H1 (cell line): ENCODE measurements at regions not wholly inside any gene's neighbourhood (a gene's known extent, or its start where the extent isn't known, plus 50 kb on each side); places are given as distances from the start of the nearest gene placed in this dataset.

Source experiments
- CTCF ChIA-PET: fragments of 300-600 bp; sonication (Branson Sonifier 250); formaldehyde crosslinking; loops from one replicate; lab custom pipeline; 2021; ENCODE audit not compliant: partially characterized antibody; lab: Charles Lee
- POLR2A ChIA-PET: fragments of 300-600 bp; sonication (Branson Sonifier 250); formaldehyde crosslinking; loops from one replicate; lab custom pipeline; 2021; ENCODE audit warnings: inconsistent platforms; ENCODE audit not compliant: partially characterized antibody; lab: Charles Lee
- DNase-seq, 2 experiments: peaks; one replicate each; pipeline versions ENCODE4 v3.0.0 to v3.0.0-alpha.2; 2010 to 2022; ENCODE audit warnings: low spot score in 2 of 2, low read depth in 1 of 2, mixed read lengths in 1 of 2
- FAIRE-seq: peaks from 2 replicates; lab custom pipeline; 2011; peaks lifted over from hg19 to GRCh38; lab: Jason Lieb, UNC
- H2AFZ ChIP-seq: 2 replicates; pipeline ENCODE4 v1.8.1; 2012; ENCODE audit warnings: low read length, inconsistent platforms
- H2AK5ac ChIP-seq: 2 replicates; pipeline ENCODE4 v1.6.1; 2013; ENCODE audit warnings: low read depth, low read length
- H2BK120ac ChIP-seq: replicated peaks from 2 replicates; pipeline ENCODE3; 2013; ENCODE audit warnings: low read depth, low read length, inconsistent platforms
- H2BK12ac ChIP-seq: 2 replicates; pipeline ENCODE4 v1.6.1; 2013; ENCODE audit warnings: low read depth, low read length
- H2BK15ac ChIP-seq: 2 replicates; pipeline ENCODE4 v1.6.1; 2013; ENCODE audit warnings: low read length
- H2BK20ac ChIP-seq: 2 replicates; pipeline ENCODE4 v1.6.1; 2013; ENCODE audit warnings: low read length
- H2BK5ac ChIP-seq: 2 replicates; pipeline ENCODE4 v1.6.1; 2013; ENCODE audit warnings: low read depth, low read length
- H3K14ac ChIP-seq: 2 replicates; pipeline ENCODE4 v1.6.1; 2013; ENCODE audit warnings: inconsistent platforms; ENCODE audit not compliant: insufficient read length
- H3K18ac ChIP-seq: 2 replicates; pipeline ENCODE4 v1.6.1; 2013; ENCODE audit warnings: low read length; ENCODE audit errors: extremely low read depth
- H3K23ac ChIP-seq: 2 replicates; pipeline ENCODE4 v1.6.1; 2013; ENCODE audit warnings: inconsistent platforms; ENCODE audit not compliant: insufficient read length
- H3K23me2 ChIP-seq: 2 replicates; pipeline ENCODE4 v1.6.1; 2013; ENCODE audit warnings: low read depth, low read length
- H3K27ac ChIP-seq: 2 replicates; pipeline ENCODE4 v1.6.1; 2011; ENCODE audit warnings: low read depth, low read length, inconsistent platforms
- H3K27me3 ChIP-seq, 4 experiments: replicated peaks in 1 of 4; 1 replicate in 1 of 4; 2 replicates in 3 of 4; pipeline versions ENCODE4 v1.6.1 to v1.8.1; 2011 to 2013; ENCODE audit warnings: low read length in 3 of 4, mild to moderate bottlenecking in 3 of 4, inconsistent platforms in 2 of 4, mixed read lengths in 2 of 4, moderate library complexity in 1 of 4; ENCODE audit not compliant: control insufficient read depth in 3 of 4, insufficient read depth in 3 of 4; ENCODE audit errors: extremely low read depth in 1 of 4
- H3K36me3 ChIP-seq, 4 experiments: 2 replicates each; pipeline versions ENCODE4 v1.6.1 to v1.8.1; 2011 to 2013; ENCODE audit warnings: mild to moderate bottlenecking in 4 of 4, low read length in 3 of 4, moderate library complexity in 2 of 4, control low read depth in 1 of 4, inconsistent platforms in 1 of 4; ENCODE audit not compliant: insufficient read depth in 4 of 4, control insufficient read depth in 2 of 4
- H3K4ac ChIP-seq: replicated peaks from 2 replicates; pipeline ENCODE3; 2013; ENCODE audit warnings: low read length, low read depth, mixed read lengths, inconsistent platforms; ENCODE audit not compliant: insufficient read length
- H3K4me1 ChIP-seq, 4 experiments: replicated peaks in 1 of 4; 1 replicate in 1 of 4; 2 replicates in 3 of 4; pipeline versions ENCODE4 v1.6.1 to v1.8.1; 2011 to 2013; ENCODE audit warnings: low read length in 3 of 4, inconsistent platforms in 2 of 4, mixed read lengths in 1 of 4; ENCODE audit not compliant: insufficient read depth in 4 of 4, control insufficient read depth in 3 of 4
- H3K4me2 ChIP-seq, 2 experiments: 2 replicates each; pipeline versions ENCODE4 v1.6.1 to v1.8.1; 2011 to 2013; ENCODE audit warnings: low read depth in 2 of 2, low read length in 2 of 2, control low read depth in 1 of 2, inconsistent platforms in 1 of 2, mild to moderate bottlenecking in 1 of 2; ENCODE audit not compliant: insufficient read depth in 1 of 2
- H3K4me3 ChIP-seq, 4 experiments: fragments of 200-600, 300-600 bp in 1 of 4; sonication (generic), shearing (Covaris generic), sonication (Bioruptor Twin) in 1 of 4; 2 replicates each; pipeline versions ENCODE4 v1.5.1 to v1.8.1; 2011 to 2016; ENCODE audit warnings: low read length in 4 of 4, low read depth in 3 of 4, control low read depth in 2 of 4, inconsistent platforms in 2 of 4, mild to moderate bottlenecking in 2 of 4, mixed read lengths in 1 of 4, moderate library complexity in 1 of 4; ENCODE audit not compliant: insufficient read depth in 2 of 4; ENCODE audit errors: extremely low read depth in 1 of 4
- H3K56ac ChIP-seq: replicated peaks from 2 replicates; pipeline ENCODE3; 2013; ENCODE audit warnings: low read depth, mild to moderate bottlenecking, mixed read lengths, low read length, inconsistent platforms; ENCODE audit not compliant: insufficient read length
- H3K79me1 ChIP-seq: 2 replicates; pipeline ENCODE4 v1.6.1; 2013; ENCODE audit warnings: low read depth, low read length, control low read depth
- H3K79me2 ChIP-seq, 2 experiments: 2 replicates each; pipeline versions ENCODE4 v1.6.1 to v1.8.1; 2012 to 2013; ENCODE audit warnings: low read length in 2 of 2, mild to moderate bottlenecking in 2 of 2, inconsistent platforms in 1 of 2; ENCODE audit not compliant: insufficient read depth in 2 of 2, control insufficient read depth in 1 of 2
- H3K9ac ChIP-seq, 4 experiments: replicated peaks in 1 of 4; 1 replicate in 1 of 4; 2 replicates in 3 of 4; pipeline versions ENCODE4 v1.6.1 to v1.8.1; 2011 to 2013; ENCODE audit warnings: low read depth in 3 of 4, low read length in 3 of 4, control low read depth in 2 of 4, mild to moderate bottlenecking in 2 of 4, moderate library complexity in 2 of 4, inconsistent platforms in 1 of 4; ENCODE audit errors: extremely low read depth in 1 of 4
- H3K9me3 ChIP-seq, 2 experiments: 2 replicates each; pipeline versions ENCODE4 v1.6.1 to v1.8.1; 2012 to 2013; ENCODE audit warnings: mild to moderate bottlenecking in 2 of 2, moderate library complexity in 2 of 2, control low read depth in 1 of 2, inconsistent platforms in 1 of 2, low read depth in 1 of 2, low read length in 1 of 2, mixed read lengths in 1 of 2; ENCODE audit not compliant: insufficient read depth in 2 of 2
- H4K20me1 ChIP-seq, 2 experiments: replicated peaks in 1 of 2; 2 replicates each; pipeline versions ENCODE3 to v1.8.1; 2011 to 2013; ENCODE audit warnings: inconsistent platforms in 2 of 2, low read length in 2 of 2, mild to moderate bottlenecking in 1 of 2; ENCODE audit not compliant: insufficient read depth in 2 of 2, control insufficient read depth in 1 of 2
- H4K5ac ChIP-seq: 2 replicates; pipeline ENCODE4 v1.6.1; 2013; ENCODE audit warnings: low read length, low read depth, mixed read lengths, inconsistent platforms; ENCODE audit not compliant: insufficient read length
- H4K8ac ChIP-seq: 2 replicates; pipeline ENCODE4 v1.8.0; 2013; ENCODE audit warnings: mild to moderate bottlenecking, moderate library complexity, low read length, inconsistent platforms; ENCODE audit not compliant: insufficient read depth; ENCODE audit errors: extremely low read depth
- H4K91ac ChIP-seq: replicated peaks from 2 replicates; pipeline ENCODE3; 2013; ENCODE audit warnings: low read length, mixed read lengths, inconsistent platforms; ENCODE audit not compliant: insufficient read length
- BACH1 ChIP-seq: IDR thresholded peaks from 2 replicates; pipeline ENCODE4 v1.6.1; 2012; ENCODE audit warnings: low read length, improper control_type of control experiment
- TEAD4 ChIP-seq: IDR thresholded peaks from 2 replicates; pipeline ENCODE4 v1.6.1; 2012; ENCODE audit warnings: low read depth, low read length, inconsistent platforms, mixed read lengths
- WGBS, 2 experiments: shearing (Covaris generic) in 1 of 2; methylation state at CpG; one replicate each; pipeline versions ENCODE4 v1.1.6 to v1.1.7; 2013 to 2015; ENCODE audit warnings: low lambda C conversion rate in 2 of 2, mixed read lengths in 2 of 2, inconsistent platforms in 1 of 2, low coverage in 1 of 2, missing lambda C conversion rate in 1 of 2; ENCODE audit not compliant: insufficient replicate concordance in 2 of 2, insufficient coverage in 1 of 2, insufficient read length in 1 of 2; ENCODE audit errors: extremely low coverage in 1 of 2, missing lambda C conversion rate in 1 of 2; 5-methylcytosine and 5-hydroxymethylcytosine counted together

DNA sequence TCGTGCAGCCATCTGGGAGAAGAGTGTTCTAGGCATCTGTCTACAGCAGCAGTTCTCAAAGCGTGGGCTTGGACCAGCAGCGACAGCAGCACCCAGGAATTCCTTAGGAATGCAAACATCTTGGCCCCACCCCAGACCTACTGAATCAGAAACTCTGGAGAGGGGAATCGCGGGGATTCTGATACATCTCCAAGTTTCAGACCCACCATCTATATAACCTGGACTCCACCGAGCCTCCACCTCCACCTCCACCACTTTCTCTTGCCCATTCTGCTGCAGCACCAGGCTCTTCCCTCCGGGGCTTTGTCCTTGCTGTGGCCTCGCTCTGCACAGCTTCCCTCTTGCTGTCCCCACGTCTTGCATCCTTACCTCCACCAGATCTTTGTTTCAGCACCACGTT lies 256.4 kb downstream of the BCL2 start:
- H3K4me1 ChIP-seq, result peaks cover 0 to 2% (median 0%) of the 10 kb centered on the region in 4 experiments; a peak in 1 of 7 replicates
- H3K27ac ChIP-seq, result no peak overlapping the region
- no peak overlapping the region for H3K14ac ChIP-seq
- no peak overlapping the region for H3K23ac ChIP-seq
- WGBS, 2 experiments, result 89% methylated on average over 10 of the region's 10 CpGs; no CpG with 5 or more reads in 1 of the 2 experiments
- no peaks in the 10 kb centered on the region for H3K9me3 ChIP-seq
- no peak overlapping the region for H4K91ac ChIP-seq
- H3K56ac ChIP-seq, result no peak overlapping the region
- H2AK5ac ChIP-seq, result no peak overlapping the region
- H2AFZ ChIP-seq, result peak overlapping the region; percentile 92
- no peak overlapping the region for H3K9ac ChIP-seq
- no peak overlapping the region for H4K8ac ChIP-seq
- H3K4me2 ChIP-seq, result no peak overlapping the region
- ChIA-PET POLR2A (no interaction called here), CTCF (interaction anchor here (1.2 to 2.2 kb wide), 2 partner anchors 9 to 57 kb away, joined by 3 to 4 read pairs; no protein-coding TSS in a partner anchor)
- TF ChIP-seq TEAD4, result peak; percentile 46; the same call in 1 of the 2 replicates
- no peak for TF ChIP-seq BACH1
- DNase-seq, result no peak
- H2BK12ac ChIP-seq, result 0 out of 2 replicates have a peak overlapping the region, but pooled peaks have one; percentile 17
- no peak overlapping the region for H3K4ac ChIP-seq
- no peak for FAIRE-seq
- H2BK15ac ChIP-seq, result peak overlapping the region; percentile 61; the same call in 1 of the 2 replicates
- no peaks in the 10 kb centered on the region for H3K79me1 ChIP-seq
- H4K5ac ChIP-seq, result no peak overlapping the region
- H3K23me2 ChIP-seq, result no peaks in the 10 kb centered on the region
- H4K20me1 ChIP-seq, result no peaks in the 10 kb centered on the region
- peak overlapping the region; percentile 52; the same call in 1 of the 2 replicates for H2BK5ac ChIP-seq
- H3K4me3 ChIP-seq, result no peak overlapping the region
- H3K18ac ChIP-seq, result no peak overlapping the region; the same call in 1 of the 2 replicates
- no peaks in the 10 kb centered on the region for H3K36me3 ChIP-seq
- H2BK20ac ChIP-seq, result no peak overlapping the region
- H2BK120ac ChIP-seq, result no peak overlapping the region
- H3K27me3 ChIP-seq, result no peaks in the 10 kb centered on the region
- no peaks in the 10 kb centered on the region for H3K79me2 ChIP-seq
